Astrocyte (in vitro differentiated cells and primary cell): ENCODE measurements at regions not wholly inside any gene's neighbourhood (a gene's known extent, or its start where the extent isn't known, plus 50 kb on each side); places are given as distances from the start of the nearest gene placed in this dataset.

Source experiments
- DNase-seq: peaks from one replicate; pipeline ENCODE4 v3.0.0-alpha.2; 2010; ENCODE audit warnings: low read depth
- FAIRE-seq: peaks from 2 replicates; lab custom pipeline; 2011; peaks lifted over from hg19 to GRCh38; lab: Jason Lieb, UNC
- H2AFZ ChIP-seq: 2 replicates; pipeline ENCODE4 v1.6.0; 2012; ENCODE audit warnings: low read depth, low read length, inconsistent platforms
- H3K27ac ChIP-seq: 2 replicates; pipeline ENCODE4 v1.5.1; 2011; ENCODE audit warnings: low read depth, low read length, inconsistent platforms
- H3K27me3 ChIP-seq: 2 replicates; pipeline ENCODE4 v1.6.0; 2011; ENCODE audit warnings: low read length, inconsistent platforms; ENCODE audit not compliant: insufficient read depth
- H3K36me3 ChIP-seq: 2 replicates; pipeline ENCODE4 v1.5.1; 2011; ENCODE audit warnings: low read length, inconsistent platforms; ENCODE audit not compliant: insufficient read depth
- H3K4me1 ChIP-seq: 2 replicates; pipeline ENCODE4 v1.5.1; 2011; ENCODE audit warnings: low read length, inconsistent platforms; ENCODE audit not compliant: insufficient read depth
- H3K4me2 ChIP-seq: 2 replicates; pipeline ENCODE4 v1.6.0; 2012; ENCODE audit warnings: low read length, inconsistent platforms
- H3K4me3 ChIP-seq: 2 replicates; pipeline ENCODE4 v1.5.1; 2011; ENCODE audit warnings: low read depth, mild to moderate bottlenecking, low read length, inconsistent platforms; ENCODE audit not compliant: insufficient read depth
- H3K79me2 ChIP-seq: 2 replicates; pipeline ENCODE4 v1.6.0; 2012; ENCODE audit warnings: mild to moderate bottlenecking, low read length, inconsistent platforms; ENCODE audit not compliant: insufficient read depth
- H3K9ac ChIP-seq: 2 replicates; pipeline ENCODE4 v1.6.0; 2012; ENCODE audit warnings: mild to moderate bottlenecking, low read length, inconsistent platforms
- H3K9me3 ChIP-seq: 2 replicates; pipeline ENCODE4 v1.5.1; 2012; ENCODE audit warnings: low read depth, mild to moderate bottlenecking, low read length, inconsistent platforms; ENCODE audit not compliant: insufficient read depth
- H4K20me1 ChIP-seq: 2 replicates; pipeline ENCODE4 v1.6.0; 2012; ENCODE audit warnings: low read length, inconsistent platforms; ENCODE audit not compliant: insufficient read depth
- H3K27ac Mint-ChIP-seq: one replicate; pipeline ENCODE4 v1.8.0; 2021; ENCODE audit warnings: mild to moderate bottlenecking, mixed read lengths; ENCODE audit not compliant: unreplicated experiment
- H3K27me3 Mint-ChIP-seq: one replicate; pipeline ENCODE4 v1.8.0; 2021; ENCODE audit warnings: low read depth, mixed read lengths; ENCODE audit not compliant: unreplicated experiment
- H3K36me3 Mint-ChIP-seq: one replicate; pipeline ENCODE4 v1.8.0; 2021; ENCODE audit warnings: low read depth, mixed read lengths; ENCODE audit not compliant: unreplicated experiment
- H3K4me1 Mint-ChIP-seq: one replicate; pipeline ENCODE4 v1.8.0; 2021; ENCODE audit warnings: low read depth, mixed read lengths; ENCODE audit not compliant: unreplicated experiment
- H3K4me3 Mint-ChIP-seq: one replicate; pipeline ENCODE4 v1.8.0; 2021; ENCODE audit warnings: mild to moderate bottlenecking, moderate library complexity, mixed read lengths; ENCODE audit not compliant: unreplicated experiment
- H3K9me3 Mint-ChIP-seq: one replicate; pipeline ENCODE4 v1.8.0; 2021; ENCODE audit warnings: mild to moderate bottlenecking, mixed read lengths; ENCODE audit not compliant: unreplicated experiment
- CTCF ChIP-seq: IDR thresholded peaks from 2 replicates; pipeline ENCODE4 v1.5.1; 2011; ENCODE audit warnings: low read depth, mild to moderate bottlenecking, inconsistent platforms, low read length, moderate library complexity; ENCODE audit not compliant: insufficient read depth
- EZH2 ChIP-seq: IDR thresholded peaks from 2 replicates; pipeline ENCODE4 v1.6.1; 2012; ENCODE audit warnings: mild to moderate bottlenecking, low read length, inconsistent platforms; ENCODE audit not compliant: insufficient read depth

- H3K27me3 Mint-ChIP-seq: peaks cover 1% of the 10 kb centered on the region
- DNase-seq: peak; percentile 81
- no peak for TF ChIP-seq EZH2
- no peak for TF ChIP-seq CTCF
These were observed 104.7 kb upstream of the TTC29 start for GRCh38 chr4:147050356-147050765.

GRCh38 chr4:147052361-147052760, 106.7 kb upstream of the TTC29 start:
- Histone ChIP-seq H3K4me1 (no peaks in the 10 kb centered on the region), H3K27me3 (no peaks in the 10 kb centered on the region), H3K36me3 (no peaks in the 10 kb centered on the region), H3K9me3 (no peaks in the 10 kb centered on the region), H3K9ac (no peak overlapping the region), H3K4me2 (no peak overlapping the region), H3K4me3 (no peak overlapping the region), H4K20me1 (no peaks in the 10 kb centered on the region), H3K27ac (no peak overlapping the region), H2AFZ (no peak overlapping the region), H3K79me2 (no peaks in the 10 kb centered on the region)
- H3K9me3 Mint-ChIP-seq: peaks cover 4% of the 10 kb centered on the region
- H3K27me3 Mint-ChIP-seq: peaks cover 1% of the 10 kb centered on the region
- no peak for FAIRE-seq
- H3K4me3 Mint-ChIP-seq: no peak overlapping the region
- no peaks in the 10 kb centered on the region for H3K36me3 Mint-ChIP-seq
- DNase-seq: no peak
- no peak for TF ChIP-seq CTCF
- no peak for TF ChIP-seq EZH2
- H3K27ac Mint-ChIP-seq: no peak overlapping the region
- H3K4me1 Mint-ChIP-seq: no peaks in the 10 kb centered on the region

More at GRCh38 chr4:147050356-147050765, 104.7 kb upstream of the TTC29 start:
- Mint-ChIP-seq H3K4me3 (no peak overlapping the region), H3K27ac (no peak overlapping the region), H3K4me1 (no peaks in the 10 kb centered on the region), H3K9me3 (peaks cover 4% of the 10 kb centered on the region), H3K36me3 (no peaks in the 10 kb centered on the region)
- H3K4me1 ChIP-seq: no peaks in the 10 kb centered on the region
- no peaks in the 10 kb centered on the region for H3K27me3 ChIP-seq
- H3K27ac ChIP-seq: no peak overlapping the region
- no peak for FAIRE-seq
- H3K4me2 ChIP-seq: no peak overlapping the region
- no peaks in the 10 kb centered on the region for H3K36me3 ChIP-seq
- H3K9me3 ChIP-seq: no peaks in the 10 kb centered on the region
- no peak overlapping the region for H3K9ac ChIP-seq
- H4K20me1 ChIP-seq: no peaks in the 10 kb centered on the region
- H3K4me3 ChIP-seq: no peak overlapping the region
- no peaks in the 10 kb centered on the region for H3K79me2 ChIP-seq
- H2AFZ ChIP-seq: no peak overlapping the region

GRCh38 chr4:147054228-147054872, 108.7 kb upstream of the TTC29 start:
- Histone ChIP-seq H3K27ac (no peak overlapping the region), H3K4me2 (no peak overlapping the region), H3K36me3 (no peaks in the 10 kb centered on the region), H3K79me2 (no peaks in the 10 kb centered on the region), H3K4me3 (no peak overlapping the region), H3K27me3 (no peaks in the 10 kb centered on the region), H2AFZ (no peak overlapping the region), H3K9ac (no peak overlapping the region), H3K4me1 (no peaks in the 10 kb centered on the region), H4K20me1 (no peaks in the 10 kb centered on the region), H3K9me3 (no peaks in the 10 kb centered on the region)
- Mint-ChIP-seq H3K36me3 (no peaks in the 10 kb centered on the region), H3K4me3 (no peak overlapping the region), H3K4me1 (no peaks in the 10 kb centered on the region), H3K9me3 (no peaks in the 10 kb centered on the region), H3K27me3 (peaks cover 1% of the 10 kb centered on the region), H3K27ac (no peak overlapping the region)
- peak; percentile 37 for DNase-seq
- no peak for TF ChIP-seq CTCF
- TF ChIP-seq EZH2: no peak
- no peak for FAIRE-seq
